K562 (cell line): ENCODE measurements at regions not wholly inside any gene's neighbourhood (a gene's known extent, or its start where the extent isn't known, plus 50 kb on each side); places are given as distances from the start of the nearest gene placed in this dataset.

Source experiments
- BDP1 ChIP-seq: IDR thresholded peaks from 3 replicates; pipeline ENCODE4 v1.6.1; 2011; ENCODE audit not compliant: insufficient read length, insufficient read depth
- BRD9 ChIP-seq: fragments of 450-650 bp; IDR thresholded peaks from 2 replicates; pipeline ENCODE4 v1.6.1; 2018; ENCODE audit warnings: low read depth; ENCODE audit not compliant: partially characterized antibody
- FOXM1 ChIP-seq, 2 experiments: fragments of 450-650 bp in 1 of 2; sonication (generic) in 1 of 2; formaldehyde crosslinking in 1 of 2; IDR thresholded peaks; 2 replicates each; pipeline versions ENCODE4 v1.6.1 to v1.9.0; 2017 to 2022; ENCODE audit warnings: low read depth in 2 of 2, mild to moderate bottlenecking in 2 of 2, missing genetic modification reagents in 1 of 2, moderate library complexity in 1 of 2
- KLF1 ChIP-seq: fragments of 450-650 bp; IDR thresholded peaks from 2 replicates; pipeline ENCODE4 v1.6.1; 2016; ENCODE audit warnings: missing genetic modification characterization, missing compliant biosample characterization
- MYC ChIP-seq, 2 experiments: fragments of 250-450 bp in 1 of 2; sonication (Bioruptor Pico) in 1 of 2; IDR thresholded peaks; 2 replicates each; pipeline versions ENCODE4 v1.5.1 to v1.6.1; 2012 to 2021; ENCODE audit warnings: low read depth in 2 of 2, borderline replicate concordance in 1 of 2, improper control_type of control experiment in 1 of 2, low read length in 1 of 2, mild to moderate bottlenecking in 1 of 2, moderate library complexity in 1 of 2
- POLR3A ChIP-seq: IDR thresholded peaks from 2 replicates; pipeline ENCODE4 v1.6.1; 2011; ENCODE audit warnings: borderline replicate concordance, mild to moderate bottlenecking, moderate library complexity; ENCODE audit not compliant: insufficient read length, insufficient read depth; ENCODE audit errors: extremely low read depth
- TCFL5 ChIP-seq: fragments of 250-450 bp; sonication (Bioruptor Pico); conservative IDR thresholded peaks from 2 replicates; pipeline ENCODE4 v1.6.1; 2021; ENCODE audit warnings: mild to moderate bottlenecking, moderate library complexity, matching md5 sums
- TEAD2 ChIP-seq: fragments of 450-650 bp; IDR thresholded peaks from 2 replicates; pipeline ENCODE4 v1.6.1; 2016; ENCODE audit warnings: missing genetic modification characterization, control low read depth, missing compliant biosample characterization
- ZBTB17 ChIP-seq: fragments of 450-650 bp; formaldehyde crosslinking; IDR thresholded peaks from 2 replicates; pipeline ENCODE4 v1.4.0; 2020; ENCODE audit warnings: mild to moderate bottlenecking
- ZNF143 ChIP-seq: sonication (generic); formaldehyde crosslinking; IDR thresholded peaks from 2 replicates; pipeline ENCODE4 v1.9.0; 2022; ENCODE audit warnings: mild to moderate bottlenecking, missing genetic modification reagents
- TF ChIP-seq, protein P1 (sequence below): fragments of 450-650 bp; formaldehyde crosslinking; IDR thresholded peaks from 2 replicates; pipeline ENCODE4 v1.4.0; 2022; ENCODE audit warnings: mild to moderate bottlenecking, moderate library complexity

DNA sequence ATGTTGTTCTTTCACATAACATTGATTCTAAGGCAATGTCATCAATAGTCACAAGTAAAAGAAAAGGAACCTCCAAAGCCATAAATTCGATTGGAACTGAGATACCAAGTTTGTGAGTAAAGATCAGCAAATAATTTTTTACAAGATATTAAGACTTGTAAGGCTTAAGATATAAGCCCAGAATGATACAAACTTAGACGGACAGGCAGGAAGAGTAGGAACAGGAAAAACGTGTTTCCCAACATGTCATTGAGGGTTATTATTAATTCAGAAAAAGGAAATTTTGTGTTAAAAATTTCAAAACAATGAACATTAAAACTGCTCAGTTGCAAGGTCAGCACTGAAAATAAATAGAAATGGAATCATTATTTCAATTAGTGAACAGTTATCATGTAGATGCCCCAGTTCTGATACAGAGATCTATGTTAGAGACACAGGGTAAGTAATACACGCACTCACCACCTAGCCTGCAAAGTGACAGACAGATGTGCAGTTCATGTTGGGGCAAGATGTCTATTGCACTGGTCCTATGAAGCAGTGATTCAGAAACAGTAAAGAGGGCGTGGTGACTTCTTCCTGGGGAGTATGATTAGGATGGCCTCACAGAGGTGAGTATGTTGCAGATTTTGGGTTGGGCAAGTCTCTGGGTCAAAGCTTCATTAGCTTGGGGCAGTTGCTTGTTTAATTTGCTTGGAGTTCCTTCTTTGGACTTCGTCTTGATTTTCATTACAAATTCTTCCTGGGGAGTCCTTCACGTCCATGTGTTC, 284.4 kb downstream of the SETD4 start (continued):
- TF ChIP-seq BDP1: no peak
- TF ChIP-seq ZNF143 (CRISPR knock-in tag): no peak
- no peak for TF ChIP-seq KLF1 (tag)
- no peak for TF ChIP-seq MYC (IDR thresholded peaks at IDR 0.05; ENCODE audit: low read depth, low read length)
- no peak for TF ChIP-seq MYC (CRISPR knock-in tag; IDR thresholded peaks at IDR 0.05; ENCODE audit: borderline replicate concordance, low read depth)
- TF ChIP-seq, protein P1, sequence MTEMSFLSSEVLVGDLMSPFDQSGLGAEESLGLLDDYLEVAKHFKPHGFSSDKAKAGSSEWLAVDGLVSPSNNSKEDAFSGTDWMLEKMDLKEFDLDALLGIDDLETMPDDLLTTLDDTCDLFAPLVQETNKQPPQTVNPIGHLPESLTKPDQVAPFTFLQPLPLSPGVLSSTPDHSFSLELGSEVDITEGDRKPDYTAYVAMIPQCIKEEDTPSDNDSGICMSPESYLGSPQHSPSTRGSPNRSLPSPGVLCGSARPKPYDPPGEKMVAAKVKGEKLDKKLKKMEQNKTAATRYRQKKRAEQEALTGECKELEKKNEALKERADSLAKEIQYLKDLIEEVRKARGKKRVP (CRISPR knock-in tag): no peak
- no peak for TF ChIP-seq TCFL5 (CRISPR knock-in tag)
- TF ChIP-seq FOXM1 (IDR thresholded peaks at IDR 0.05; ENCODE audit: low read depth): no peak
- no peak for TF ChIP-seq FOXM1 (CRISPR knock-in tag; IDR thresholded peaks at IDR 0.05; ENCODE audit: low read depth)
- TF ChIP-seq ZBTB17 (CRISPR knock-in tag): no peak
- no peak for TF ChIP-seq POLR3A
- no peak for TF ChIP-seq TEAD2 (tag)
- TF ChIP-seq BRD9: no peak
